Trophoblast cell (in vitro differentiated cells and primary cell): ENCODE measurements at regions not wholly inside any gene's neighbourhood (a gene's known extent, or its start where the extent isn't known, plus 50 kb on each side); places are given as distances from the start of the nearest gene placed in this dataset.

Experiments
- DNase-seq, 2 donors: peaks; one replicate each; pipeline ENCODE4 v3.0.0-alpha.2; 2016
- H2AFZ ChIP-seq: 2 replicates; pipeline ENCODE4 v1.6.1; 2013; ENCODE audit warnings: low read length, moderate library complexity, mild to moderate bottlenecking; ENCODE audit not compliant: insufficient read depth, poor library complexity
- H2AK5ac ChIP-seq: 2 replicates; pipeline ENCODE4 v1.6.1; 2013; ENCODE audit warnings: mild to moderate bottlenecking, low read length
- H2BK120ac ChIP-seq: 2 replicates; pipeline ENCODE4 v1.6.1; 2013; ENCODE audit warnings: low read length, mild to moderate bottlenecking, moderate library complexity; ENCODE audit not compliant: insufficient read depth, poor library complexity
- H2BK12ac ChIP-seq: 2 replicates; pipeline ENCODE4 v1.6.1; 2013; ENCODE audit warnings: mild to moderate bottlenecking, low read length, moderate library complexity
- H2BK5ac ChIP-seq: 2 replicates; pipeline ENCODE4 v1.6.1; 2013; ENCODE audit warnings: low read length, low read depth, moderate library complexity, mild to moderate bottlenecking; ENCODE audit not compliant: poor library complexity
- H3K14ac ChIP-seq: 2 replicates; pipeline ENCODE4 v1.6.1; 2013; ENCODE audit warnings: mild to moderate bottlenecking, low read length
- H3K18ac ChIP-seq: 2 replicates; pipeline ENCODE4 v1.6.1; 2013; ENCODE audit warnings: mild to moderate bottlenecking, low read length
- H3K23ac ChIP-seq: 2 replicates; pipeline ENCODE4 v1.6.1; 2013; ENCODE audit warnings: low read length
- H3K27ac ChIP-seq: 2 replicates; pipeline ENCODE4 v1.5.1; 2013; ENCODE audit warnings: low read depth, mild to moderate bottlenecking, inconsistent platforms, low read length, moderate library complexity
- H3K27me3 ChIP-seq: 2 replicates; pipeline ENCODE4 v1.6.1; 2013; ENCODE audit warnings: inconsistent platforms, mild to moderate bottlenecking, low read length, moderate library complexity; ENCODE audit not compliant: insufficient read depth
- H3K36me3 ChIP-seq, 2 experiments: 1 replicate in 1 of 2; 2 replicates in 1 of 2; pipeline ENCODE4 v1.6.1; 2013; ENCODE audit warnings: low read length in 2 of 2, mild to moderate bottlenecking in 2 of 2, moderate library complexity in 1 of 2; ENCODE audit not compliant: insufficient read depth in 2 of 2, control insufficient read depth in 1 of 2
- H3K4ac ChIP-seq: 2 replicates; pipeline ENCODE4 v1.6.1; 2013; ENCODE audit warnings: low read depth, mild to moderate bottlenecking, low read length, moderate library complexity
- H3K4me1 ChIP-seq, 2 experiments: 1 replicate in 1 of 2; 2 replicates in 1 of 2; pipeline ENCODE4 v1.6.1; 2013; ENCODE audit warnings: low read length in 2 of 2, mild to moderate bottlenecking in 2 of 2, moderate library complexity in 1 of 2; ENCODE audit not compliant: insufficient read depth in 2 of 2, control insufficient read depth in 1 of 2
- H3K4me2 ChIP-seq: 2 replicates; pipeline ENCODE4 v1.6.1; 2013; ENCODE audit warnings: inconsistent platforms, mild to moderate bottlenecking, low read length, moderate library complexity
- H3K4me3 ChIP-seq: 2 replicates; pipeline ENCODE4 v1.5.1; 2013; ENCODE audit warnings: mild to moderate bottlenecking, low read depth, low read length, inconsistent platforms
- H3K79me1 ChIP-seq: one replicate; pipeline ENCODE4 v1.6.1; 2013; ENCODE audit warnings: low read length
- H3K79me2 ChIP-seq: 2 replicates; pipeline ENCODE4 v1.6.1; 2013; ENCODE audit warnings: low read length, mild to moderate bottlenecking; ENCODE audit not compliant: control insufficient read depth, insufficient read depth, poor library complexity
- H3K9ac ChIP-seq: 2 replicates; pipeline ENCODE4 v1.6.1; 2013; ENCODE audit warnings: mild to moderate bottlenecking, low read length
- H3K9me3 ChIP-seq: 2 replicates; pipeline ENCODE4 v1.6.1; 2013; ENCODE audit warnings: low read depth, mild to moderate bottlenecking, control low read depth, inconsistent platforms, low read length; ENCODE audit not compliant: insufficient read depth
- H4K12ac ChIP-seq: 2 replicates; pipeline ENCODE4 v1.6.1; 2013; ENCODE audit warnings: low read depth, mild to moderate bottlenecking, low read length, moderate library complexity
- H4K8ac ChIP-seq: 2 replicates; pipeline ENCODE4 v1.6.1; 2013; ENCODE audit warnings: low read depth, mild to moderate bottlenecking, low read length, moderate library complexity
- H4K91ac ChIP-seq: one replicate; pipeline ENCODE4 v1.6.1; 2013; ENCODE audit warnings: low read depth, mild to moderate bottlenecking, low read length, moderate library complexity
- WGBS: extraction: QIAGEN DNeasy Blood & Tissue Kit; methylation state at CpG from one replicate; pipeline ENCODE4 v1.1.7; 2013; ENCODE audit warnings: missing lambda C conversion rate; ENCODE audit not compliant: insufficient read length, insufficient coverage; ENCODE audit errors: extremely low coverage; 5-methylcytosine and 5-hydroxymethylcytosine counted together

- H3K4me1 ChIP-seq = no peaks in the 10 kb centered on the region
- H2AFZ ChIP-seq = no peak overlapping the region
- H3K23ac ChIP-seq = no peak overlapping the region
- no peak overlapping the region for H2AK5ac ChIP-seq
- no peaks in the 10 kb centered on the region for H3K79me2 ChIP-seq
- H4K91ac ChIP-seq = no peak overlapping the region
- no peaks in the 10 kb centered on the region for H3K79me1 ChIP-seq
- no peak overlapping the region for H2BK12ac ChIP-seq
- H3K9ac ChIP-seq = no peak overlapping the region
- H3K4ac ChIP-seq = no peak overlapping the region
- DNase-seq = no peak
- WGBS = no CpG with 5 or more reads among the region's 6 CpGs
- H3K27me3 ChIP-seq = no peaks in the 10 kb centered on the region
- no peak overlapping the region for H3K18ac ChIP-seq
- H4K12ac ChIP-seq = no peak overlapping the region
- H3K4me2 ChIP-seq = no peak overlapping the region
- no peaks in the 10 kb centered on the region for H3K36me3 ChIP-seq
- no peak overlapping the region for H3K27ac ChIP-seq
- H2BK120ac ChIP-seq = no peak overlapping the region
- H3K4me3 ChIP-seq = no peak overlapping the region
- no peak overlapping the region for H3K14ac ChIP-seq
- H4K8ac ChIP-seq = no peak overlapping the region
- H3K9me3 ChIP-seq = no peaks in the 10 kb centered on the region
- H2BK5ac ChIP-seq = no peak overlapping the region
These were observed 810.3 kb upstream of the CRIM1 start for GRCh38 chr2:35545301-35545700.

- H3K4me3 ChIP-seq = no peak overlapping the region
- WGBS = no CpG with 5 or more reads among the region's 3 CpGs
These were observed 816.8 kb upstream of the CRIM1 start for GRCh38 chr2:35538796-35539195.

GRCh38 chr2:35530615-35531135 lies 824.9 kb upstream of the CRIM1 start:
- Histone ChIP-seq H3K23ac (no peak overlapping the region), H3K18ac (no peak overlapping the region), H3K27me3 (no peaks in the 10 kb centered on the region), H3K4ac (no peak overlapping the region), H3K14ac (no peak overlapping the region), H2BK5ac (no peak overlapping the region), H3K36me3 (no peaks in the 10 kb centered on the region), H4K12ac (no peak overlapping the region), H3K79me1 (no peaks in the 10 kb centered on the region), H3K27ac (no peak overlapping the region), H3K9me3 (peaks cover 6% of the 10 kb centered on the region), H3K4me3 (no peak overlapping the region), H3K4me2 (no peak overlapping the region), H3K79me2 (no peaks in the 10 kb centered on the region), H2BK120ac (no peak overlapping the region), H2AK5ac (no peak overlapping the region), H4K91ac (no peak overlapping the region), H4K8ac (no peak overlapping the region), H2AFZ (no peak overlapping the region), H2BK12ac (no peak overlapping the region), H3K9ac (no peak overlapping the region), H3K4me1 (no peaks in the 10 kb centered on the region)
- WGBS = no CpG with 5 or more reads among the region's 5 CpGs
- DNase-seq = no peak

More at GRCh38 chr2:35538796-35539195, 816.8 kb upstream of the CRIM1 start:
- Histone ChIP-seq H3K14ac (no peak overlapping the region), H2AK5ac (no peak overlapping the region), H3K4me2 (no peak overlapping the region), H3K18ac (no peak overlapping the region), H3K79me1 (no peaks in the 10 kb centered on the region), H3K4me1 (no peaks in the 10 kb centered on the region), H3K23ac (no peak overlapping the region), H3K9me3 (no peaks in the 10 kb centered on the region), H2AFZ (no peak overlapping the region), H4K12ac (no peak overlapping the region), H4K8ac (no peak overlapping the region), H3K4ac (no peak overlapping the region), H3K36me3 (no peaks in the 10 kb centered on the region), H3K9ac (no peak overlapping the region), H3K27me3 (no peaks in the 10 kb centered on the region), H3K27ac (no peak overlapping the region), H2BK12ac (no peak overlapping the region), H3K79me2 (no peaks in the 10 kb centered on the region), H2BK5ac (no peak overlapping the region), H4K91ac (no peak overlapping the region), H2BK120ac (no peak overlapping the region)
- DNase-seq = no peak

GRCh38 chr2:35526741-35527140 lies 828.8 kb upstream of the CRIM1 start:
- no CpG with 5 or more reads among the region's 2 CpGs for WGBS
- H3K79me1 ChIP-seq = no peaks in the 10 kb centered on the region

More at GRCh38 chr2:35526741-35527140, 828.8 kb upstream of the CRIM1 start:
- Histone ChIP-seq H3K4ac (no peak overlapping the region), H2AFZ (no peak overlapping the region), H2BK5ac (no peak overlapping the region), H3K79me2 (no peaks in the 10 kb centered on the region), H3K36me3 (no peaks in the 10 kb centered on the region), H2AK5ac (no peak overlapping the region), H3K4me1 (no peaks in the 10 kb centered on the region), H4K91ac (no peak overlapping the region), H3K23ac (no peak overlapping the region), H3K18ac (no peak overlapping the region), H4K12ac (no peak overlapping the region), H3K27ac (no peak overlapping the region), H3K4me3 (no peak overlapping the region), H2BK12ac (no peak overlapping the region), H3K9me3 (peaks cover 8% of the 10 kb centered on the region), H3K27me3 (no peaks in the 10 kb centered on the region), H2BK120ac (no peak overlapping the region), H4K8ac (no peak overlapping the region), H3K14ac (no peak overlapping the region), H3K4me2 (no peak overlapping the region), H3K9ac (no peak overlapping the region)
- DNase-seq = no peak
